HEK293 (cell line): ENCODE measurements at regions not wholly inside any gene's neighbourhood (a gene's known extent, or its start where the extent isn't known, plus 50 kb on each side); places are given as distances from the start of the nearest gene placed in this dataset.

Experiments used
- CTCF ChIA-PET: fragments of 350-600 bp; formaldehyde crosslinking; extraction: SDS; loops from one replicate; lab custom pipeline; 2021; ENCODE audit warnings: antibody characterized with exemption; lab: Yijun Ruan, JAX
- POLR2A ChIA-PET: fragments of 300-600 bp; formaldehyde crosslinking; extraction: SDS; loops from one replicate; lab custom pipeline; 2020; ENCODE audit warnings: antibody characterized with exemption, inconsistent platforms; lab: Yijun Ruan, JAX
- H3K27ac ChIP-seq: fragments of 200-500 bp; sonication (Bioruptor generic); 2 replicates; pipeline ENCODE4 v1.5.1; 2014; ENCODE audit warnings: low read depth, low read length, control low read depth, inconsistent platforms; ENCODE audit errors: extremely low read depth
- H3K36me3 ChIP-seq, 2 experiments: fragments of 200-500 bp in 1 of 2; sonication (Bioruptor generic) in 1 of 2; 1 replicate in 1 of 2; 2 replicates in 1 of 2; pipeline ENCODE4 v1.5.1; 2014 to 2017; ENCODE audit warnings: inconsistent platforms in 2 of 2, low read length in 2 of 2; ENCODE audit not compliant: control insufficient read depth in 2 of 2, insufficient read depth in 1 of 2
- H3K4me1 ChIP-seq: fragments of 200-500 bp; sonication (Bioruptor generic); 2 replicates; pipeline ENCODE4 v1.5.1; 2014; ENCODE audit warnings: mild to moderate bottlenecking, low read length, inconsistent platforms; ENCODE audit not compliant: control insufficient read depth, insufficient read depth
- H3K4me3 ChIP-seq: 2 replicates; pipeline ENCODE4 v1.5.1; 2011; ENCODE audit warnings: low read depth, mild to moderate bottlenecking, control low read depth, low read length, moderate library complexity
- H3K9me3 ChIP-seq: fragments of 200-500 bp; sonication (Bioruptor generic); 2 replicates; pipeline ENCODE4 v1.5.1; 2014; ENCODE audit warnings: low read depth, low read length, inconsistent platforms; ENCODE audit not compliant: control insufficient read depth, insufficient read depth
- BCL11A ChIP-seq: fragments of 450-650 bp; formaldehyde crosslinking; IDR thresholded peaks from 2 replicates; pipeline ENCODE4 v1.5.1; 2016; ENCODE audit warnings: low read depth, missing biosample characterization, missing genetic modification characterization
- EGR2 ChIP-seq: fragments of 450-650 bp; formaldehyde crosslinking; IDR thresholded peaks from 2 replicates; pipeline ENCODE4 v1.5.1; 2016; ENCODE audit warnings: low read depth, missing biosample characterization, missing genetic modification characterization
- PATZ1 ChIP-seq: fragments of 450-650 bp; formaldehyde crosslinking; IDR thresholded peaks from 2 replicates; pipeline ENCODE4 v1.5.1; 2016; ENCODE audit warnings: missing biosample characterization, missing genetic modification characterization
- PBX3 ChIP-seq: sonication (generic); formaldehyde crosslinking; IDR thresholded peaks from 2 replicates; pipeline ENCODE4 v1.8.1; 2022; ENCODE audit warnings: mild to moderate bottlenecking, moderate library complexity, missing genetic modification reagents
- PRDM4 ChIP-seq: fragments of 450-650 bp; formaldehyde crosslinking; IDR thresholded peaks from 2 replicates; pipeline ENCODE4 v1.5.1; 2017; ENCODE audit warnings: missing biosample characterization, missing genetic modification characterization
- WT1 ChIP-seq: fragments of 450-650 bp; formaldehyde crosslinking; IDR thresholded peaks from 2 replicates; pipeline ENCODE4 v1.5.1; 2016; ENCODE audit warnings: missing biosample characterization, missing genetic modification characterization
- YY2 ChIP-seq: fragments of 450-650 bp; formaldehyde crosslinking; IDR thresholded peaks from 2 replicates; pipeline ENCODE4 v1.5.1; 2016; ENCODE audit warnings: missing biosample characterization, missing genetic modification characterization
- ZBTB26 ChIP-seq: fragments of 450-650 bp; formaldehyde crosslinking; optimal IDR thresholded peaks from 2 replicates; pipeline ENCODE3; 2016; ENCODE audit warnings: missing biosample characterization, mild to moderate bottlenecking, missing genetic modification characterization
- ZNF138 ChIP-seq: fragments of 450-650 bp; formaldehyde crosslinking; IDR thresholded peaks from 2 replicates; pipeline ENCODE4 v1.5.1; 2016; ENCODE audit warnings: missing biosample characterization, missing genetic modification characterization, borderline replicate concordance
- ZNF211 ChIP-seq: fragments of 450-650 bp; formaldehyde crosslinking; IDR thresholded peaks from 2 replicates; pipeline ENCODE4 v1.5.1; 2016; ENCODE audit warnings: low read depth, missing biosample characterization, missing genetic modification characterization
- ZNF239 ChIP-seq: fragments of 450-650 bp; formaldehyde crosslinking; IDR thresholded peaks from 2 replicates; pipeline ENCODE4 v1.5.1; 2016; ENCODE audit warnings: missing biosample characterization, missing genetic modification characterization
- ZNF26 ChIP-seq: fragments of 450-650 bp; formaldehyde crosslinking; IDR thresholded peaks from 2 replicates; pipeline ENCODE4 v1.5.1; 2016; ENCODE audit warnings: missing biosample characterization, missing genetic modification characterization
- ZNF280D ChIP-seq: fragments of 450-650 bp; formaldehyde crosslinking; IDR thresholded peaks from 2 replicates; pipeline ENCODE4 v1.5.1; 2016; ENCODE audit warnings: missing biosample characterization, missing genetic modification characterization
- ZNF354C ChIP-seq: fragments of 450-650 bp; formaldehyde crosslinking; IDR thresholded peaks from 2 replicates; pipeline ENCODE4 v1.5.1; 2016; ENCODE audit warnings: missing biosample characterization, missing genetic modification characterization, low read depth, borderline replicate concordance
- ZNF529 ChIP-seq: fragments of 450-650 bp; formaldehyde crosslinking; IDR thresholded peaks from 2 replicates; pipeline ENCODE4 v1.5.1; 2017; ENCODE audit warnings: missing genetic modification characterization, missing biosample characterization; ENCODE audit not compliant: insufficient replicate concordance
- ZNF561 ChIP-seq: fragments of 450-650 bp; IDR thresholded peaks from 2 replicates; pipeline ENCODE4 v1.5.1; 2018; ENCODE audit warnings: missing biosample characterization, missing genetic modification characterization, borderline replicate concordance
- ZNF596 ChIP-seq: fragments of 450-650 bp; IDR thresholded peaks from 2 replicates; pipeline ENCODE4 v1.5.0; 2018; ENCODE audit warnings: missing biosample characterization, mild to moderate bottlenecking, missing genetic modification characterization, moderate library complexity
- ZNF777 ChIP-seq: fragments of 450-650 bp; formaldehyde crosslinking; IDR thresholded peaks from 2 replicates; pipeline ENCODE4 v1.5.1; 2017; ENCODE audit warnings: missing biosample characterization, missing genetic modification characterization, borderline replicate concordance
- ZSCAN4 ChIP-seq: fragments of 450-650 bp; formaldehyde crosslinking; IDR thresholded peaks from 2 replicates; pipeline ENCODE4 v1.5.1; 2017; ENCODE audit warnings: missing biosample characterization, missing genetic modification characterization

- H3K9me3 ChIP-seq: no peaks in the 10 kb centered on the region
- H3K27ac ChIP-seq: no peak overlapping the region
- no peak overlapping the region for H3K4me3 ChIP-seq
- TF ChIP-seq ZSCAN4: no peak
- TF ChIP-seq PRDM4: no peak
- no peak for TF ChIP-seq PATZ1
- no peak for TF ChIP-seq ZNF596 (tag by site-specific recombination)
- no peak for TF ChIP-seq ZNF26
- TF ChIP-seq ZNF561 (tag by site-specific recombination): no peak
- TF ChIP-seq PBX3 (CRISPR knock-in tag): no peak
- TF ChIP-seq ZNF280D: no peak
- CTCF ChIA-PET: no interaction called here
- POLR2A ChIA-PET: no interaction called here
- no peaks in the 10 kb centered on the region for H3K4me1 ChIP-seq
- no peaks in the 10 kb centered on the region for H3K36me3 ChIP-seq
These were observed 140.4 kb upstream of the MAX start for GRCh38 chr14:65242732-65243134.

- no peaks in the 10 kb centered on the region for H3K9me3 ChIP-seq
- no peaks in the 10 kb centered on the region for H3K36me3 ChIP-seq
- no peak overlapping the region for H3K27ac ChIP-seq
- ChIA-PET POLR2A (interaction anchor here (0.6 kb wide), 1 partner anchor 75 kb away, joined by 6 read pairs; no protein-coding TSS in a partner anchor), CTCF (no interaction called here)
- no peak for TF ChIP-seq ZNF529 (tag by site-specific recombination)
- TF ChIP-seq ZNF211: no peak
- no peak for TF ChIP-seq ZNF777 (tag by site-specific recombination)
- TF ChIP-seq ZNF354C (tag by site-specific recombination): no peak
- TF ChIP-seq ZNF239 (tag by site-specific recombination): no peak
- no peak for TF ChIP-seq WT1 (tag by site-specific recombination)
- no peak for TF ChIP-seq ZSCAN4
- no peak for TF ChIP-seq EGR2
- no peak for TF ChIP-seq ZBTB26 (tag by site-specific recombination)
- no peak for TF ChIP-seq YY2 (tag by site-specific recombination)
- TF ChIP-seq ZNF138 (tag by site-specific recombination): no peak
- TF ChIP-seq BCL11A (tag by site-specific recombination): no peak
- TF ChIP-seq, all 188 proteins: peak for 0
- H3K4me3 ChIP-seq: no peak overlapping the region
- no peaks in the 10 kb centered on the region for H3K4me1 ChIP-seq
These were observed 141.6 kb upstream of the MAX start for GRCh38 chr14:65243766-65244442.
